OCI-LY7 (cell line): ENCODE measurements at regions not wholly inside any gene's neighbourhood (a gene's known extent, or its start where the extent isn't known, plus 50 kb on each side); places are given as distances from the start of the nearest gene placed in this dataset.

Experiments used
- BruUV-seq: library from RNA; stranded (reverse); fragments of 400-500 nt; replicated peaks from 2 replicates; lab custom pipeline; 2021; lab: Mats Ljungman, UMichigan
- CTCF ChIA-PET: fragments of 300-600 bp; sonication (Branson Sonifier 250); formaldehyde crosslinking; loops from one replicate; lab custom pipeline; 2022; ENCODE audit warnings: antibody characterized with exemption; ENCODE audit not compliant: unreplicated experiment; lab: Charles Lee
- POLR2A ChIA-PET: fragments of 300-600 bp; sonication (Branson Sonifier 250); formaldehyde crosslinking; loops from one replicate; lab custom pipeline; 2022; ENCODE audit warnings: antibody characterized with exemption; lab: Charles Lee
- DNase-seq: peaks from one replicate; pipeline ENCODE4 v3.0.0-alpha.2; 2015; ENCODE audit warnings: low spot score
- H2AFZ ChIP-seq: fragments of 200-600 bp; sonication (generic), shearing (Covaris generic); 2 replicates; pipeline ENCODE4 v1.6.1; 2014; ENCODE audit warnings: mild to moderate bottlenecking, antibody characterized with exemption, low read length, moderate library complexity
- H3K27ac ChIP-seq: fragments of 200-600 bp; sonication (generic); 2 replicates; pipeline ENCODE4 v1.5.1; 2014; ENCODE audit warnings: mixed run types, low read depth, mild to moderate bottlenecking, moderate library complexity, low read length, inconsistent platforms; ENCODE audit not compliant: poor library complexity, severe bottlenecking
- H3K36me3 ChIP-seq: fragments of 200-600 bp; sonication (generic); 2 replicates; pipeline ENCODE4 v1.6.1; 2014; ENCODE audit warnings: mild to moderate bottlenecking, antibody characterized with exemption, low read length, moderate library complexity, mixed read lengths; ENCODE audit not compliant: insufficient read depth
- H3K4me1 ChIP-seq: fragments of 200-600 bp; sonication (generic); 2 replicates; pipeline ENCODE4 v1.5.1; 2014; ENCODE audit warnings: mild to moderate bottlenecking, low read length; ENCODE audit not compliant: insufficient read depth, poor library complexity, severe bottlenecking
- H3K4me2 ChIP-seq: fragments of 200-600 bp; sonication (generic); 2 replicates; pipeline ENCODE4 v1.6.1; 2014; ENCODE audit warnings: mild to moderate bottlenecking, low read length
- H3K4me3 ChIP-seq: fragments of 200-600 bp; sonication (generic); 2 replicates; pipeline ENCODE4 v1.5.1; 2014; ENCODE audit warnings: mild to moderate bottlenecking, low read depth, low read length; ENCODE audit not compliant: poor library complexity, severe bottlenecking
- H3K79me2 ChIP-seq: fragments of 200-600 bp; sonication (generic); 2 replicates; pipeline ENCODE4 v1.6.1; 2016; ENCODE audit warnings: low read depth, mild to moderate bottlenecking, low read length, moderate library complexity, mixed read lengths; ENCODE audit not compliant: insufficient read depth
- H3K9me2 ChIP-seq: fragments of 200-600 bp; sonication (generic); 2 replicates; pipeline ENCODE4 v1.6.1; 2016; ENCODE audit warnings: mild to moderate bottlenecking, low read length, mixed read lengths; ENCODE audit not compliant: insufficient read depth
- H3K9me3 ChIP-seq: fragments of 200-600 bp; sonication (generic); 2 replicates; pipeline ENCODE4 v1.6.1; 2014; ENCODE audit warnings: mild to moderate bottlenecking, mixed run types, low read length, mixed read lengths
- H4K20me1 ChIP-seq: fragments of 200-600 bp; sonication (generic); 2 replicates; pipeline ENCODE4 v1.6.1; 2014; ENCODE audit warnings: mild to moderate bottlenecking, antibody characterized with exemption, low read length, moderate library complexity, mixed read lengths; ENCODE audit not compliant: insufficient read depth
- CTCF ChIP-seq: fragments of 200-600 bp; sonication (generic); conservative IDR thresholded peaks from 2 replicates; pipeline ENCODE4 v1.5.1; 2014; ENCODE audit warnings: mild to moderate bottlenecking, antibody characterized with exemption, low read length, moderate library complexity, mixed read lengths
- EZH2phosphoT487 ChIP-seq: fragments of 200-600 bp; sonication (generic); IDR thresholded peaks from 2 replicates; pipeline ENCODE4 v1.6.1; 2018; ENCODE audit warnings: low read depth, borderline replicate concordance, mild to moderate bottlenecking, mixed run types, antibody characterized with exemption, low read length, moderate library complexity, mixed read lengths
- intact Hi-C: fragments of 100-400 bp; cut with micrococcal nuclease; formaldehyde crosslinking; loops from one replicate; pipeline ENCODE4 v1.10.0; 2022; ENCODE audit not compliant: unreplicated experiment

GRCh38 chrX:39017716-39018115 is 216.5 kb downstream of the MID1IP1 start:
- Histone ChIP-seq H3K79me2 (no peaks in the 10 kb centered on the region), H3K27ac (no peak overlapping the region), H3K4me2 (no peak overlapping the region), H2AFZ (no peak overlapping the region), H3K9me2 (no peaks in the 10 kb centered on the region), H3K9me3 (no peaks in the 10 kb centered on the region), H3K4me3 (no peak overlapping the region), H3K36me3 (no peaks in the 10 kb centered on the region), H4K20me1 (no peaks in the 10 kb centered on the region), H3K4me1 (no peaks in the 10 kb centered on the region)
- POLR2A ChIA-PET: no interaction called here
- CTCF ChIA-PET: no interaction called here
- TF ChIP-seq CTCF (no peak), EZH2phosphoT487 (no peak)
- intact Hi-C loops: no loop called here
- BruUV-seq: no TSS peak
- DNase-seq: no peak

GRCh38 chrX:39018541-39018940 is 217.3 kb downstream of the MID1IP1 start:
- POLR2A ChIA-PET: no interaction called here
- Histone ChIP-seq H3K36me3 (no peaks in the 10 kb centered on the region), H3K9me3 (no peaks in the 10 kb centered on the region), H3K27ac (no peak overlapping the region), H2AFZ (no peak overlapping the region), H3K4me3 (no peak overlapping the region), H3K79me2 (no peaks in the 10 kb centered on the region), H4K20me1 (no peaks in the 10 kb centered on the region), H3K4me1 (no peaks in the 10 kb centered on the region), H3K4me2 (no peak overlapping the region), H3K9me2 (no peaks in the 10 kb centered on the region)
- intact Hi-C loops: no loop called here
- BruUV-seq: no TSS peak
- CTCF ChIA-PET: no interaction called here
- no peak for TF ChIP-seq CTCF
- TF ChIP-seq EZH2phosphoT487: no peak
- no peak for DNase-seq

GRCh38 chrX:39019056-39019455 is 217.8 kb downstream of the MID1IP1 start:
- ChIA-PET POLR2A (no interaction called here), CTCF (no interaction called here)
- no peaks in the 10 kb centered on the region for H3K9me3 ChIP-seq
- H2AFZ ChIP-seq: no peak overlapping the region
- no peaks in the 10 kb centered on the region for H4K20me1 ChIP-seq
- no peak for DNase-seq
- no peaks in the 10 kb centered on the region for H3K4me1 ChIP-seq
- TF ChIP-seq EZH2phosphoT487 (no peak), CTCF (no peak)
- H3K27ac ChIP-seq: no peak overlapping the region
- intact Hi-C loops: no loop called here
- H3K4me3 ChIP-seq: no peak overlapping the region
- no peaks in the 10 kb centered on the region for H3K36me3 ChIP-seq
- BruUV-seq: no TSS peak
- no peak overlapping the region for H3K4me2 ChIP-seq
- no peaks in the 10 kb centered on the region for H3K9me2 ChIP-seq
- no peaks in the 10 kb centered on the region for H3K79me2 ChIP-seq
